Lung (tissue), 11 donors: ENCODE measurements at regions not wholly inside any gene's neighbourhood (a gene's known extent, or its start where the extent isn't known, plus 50 kb on each side); places are given as distances from the start of the nearest gene placed in this dataset.

Source experiments
- ATAC-seq: fragments of 200-7000 bp; cut with Tn5 transposase; one replicate; pipeline ENCODE4 v1.9.1; 2020; ENCODE audit warnings: moderate number of reproducible peaks; ENCODE audit not compliant: insufficient read depth, low FRiP score
- DNase-seq, 3 donors: peaks; one replicate each; pipeline ENCODE4 v3.0.0-alpha.2; 2013 to 2017
- H3K27ac ChIP-seq, 2 donors: one replicate each; pipeline ENCODE4 v1.5.1; 2013; ENCODE audit warnings: mild to moderate bottlenecking in 2 of 2, moderate library complexity in 2 of 2, control low read depth in 1 of 2, inconsistent platforms in 1 of 2, low read depth in 1 of 2, low read length in 1 of 2
- H3K27me3 ChIP-seq, 3 donors: one replicate each; pipeline ENCODE4 v1.5.1; 2013; ENCODE audit warnings: low read length in 2 of 3; ENCODE audit not compliant: control insufficient read depth in 3 of 3, insufficient read depth in 3 of 3
- H3K36me3 ChIP-seq, 4 donors: one replicate each; pipeline ENCODE4 v1.5.1; 2013; ENCODE audit warnings: low read length in 4 of 4, mild to moderate bottlenecking in 1 of 4, moderate library complexity in 1 of 4; ENCODE audit not compliant: control insufficient read depth in 4 of 4, insufficient read depth in 4 of 4
- H3K4me1 ChIP-seq, 5 donors: one replicate each; pipeline ENCODE4 v1.5.1; 2013; ENCODE audit warnings: low read length in 5 of 5, mild to moderate bottlenecking in 2 of 5, moderate library complexity in 1 of 5; ENCODE audit not compliant: control insufficient read depth in 5 of 5, insufficient read depth in 5 of 5
- H3K4me3 ChIP-seq: one replicate; pipeline ENCODE4 v1.5.1; 2013; ENCODE audit warnings: mild to moderate bottlenecking, control low read depth, moderate library complexity
- H3K9ac ChIP-seq, 2 donors: one replicate each; pipeline ENCODE4 v1.5.1; 2013; ENCODE audit warnings: low read length in 2 of 2, control low read depth in 1 of 2; ENCODE audit not compliant: insufficient read depth in 1 of 2
- H3K9me3 ChIP-seq, 4 donors: one replicate each; pipeline ENCODE4 v1.5.1; 2013; ENCODE audit warnings: low read length in 3 of 4, mild to moderate bottlenecking in 1 of 4, moderate library complexity in 1 of 4; ENCODE audit not compliant: control insufficient read depth in 4 of 4, insufficient read depth in 3 of 4
- CTCF ChIP-seq: IDR thresholded peaks from 2 replicates; pipeline ENCODE4 v1.5.1; 2012; ENCODE audit warnings: mild to moderate bottlenecking; ENCODE audit errors: control extremely low read depth, extremely low read depth
- whole genome bisulfite sequencing, 2 donors: extraction: QIAGEN DNeasy Blood & Tissue Kit; methylation state at CpG; one replicate each; pipeline ENCODE4 v1.1.7; 2013; 5-methylcytosine and 5-hydroxymethylcytosine counted together
- donor health status: control.
- donor health status: control.
- donor health status: Bipolar disorder and iron deficiency.
- donor health status: healthy.
- donor health status: DM: yes; HTN: yes; CAD: no.

GRCh38 chr6:132167929-132168892 is 217.0 kb upstream of the CCN2 start:
- no peak overlapping the region for H3K27ac ChIP-seq
- no peak for ATAC-seq
- H3K36me3 ChIP-seq = no peaks in the 10 kb centered on the region
- H3K9ac ChIP-seq = no peak overlapping the region
- no peaks in the 10 kb centered on the region for H3K9me3 ChIP-seq
- DNase-seq = no peak
- TF ChIP-seq CTCF = no peak
- H3K4me1 ChIP-seq = no peaks in the 10 kb centered on the region
- H3K4me3 ChIP-seq = no peak overlapping the region
- no peaks in the 10 kb centered on the region for H3K27me3 ChIP-seq
- WGBS, 2 donors = 48 to 71% methylated on average over 4 of the region's 4 CpGs

DNA sequence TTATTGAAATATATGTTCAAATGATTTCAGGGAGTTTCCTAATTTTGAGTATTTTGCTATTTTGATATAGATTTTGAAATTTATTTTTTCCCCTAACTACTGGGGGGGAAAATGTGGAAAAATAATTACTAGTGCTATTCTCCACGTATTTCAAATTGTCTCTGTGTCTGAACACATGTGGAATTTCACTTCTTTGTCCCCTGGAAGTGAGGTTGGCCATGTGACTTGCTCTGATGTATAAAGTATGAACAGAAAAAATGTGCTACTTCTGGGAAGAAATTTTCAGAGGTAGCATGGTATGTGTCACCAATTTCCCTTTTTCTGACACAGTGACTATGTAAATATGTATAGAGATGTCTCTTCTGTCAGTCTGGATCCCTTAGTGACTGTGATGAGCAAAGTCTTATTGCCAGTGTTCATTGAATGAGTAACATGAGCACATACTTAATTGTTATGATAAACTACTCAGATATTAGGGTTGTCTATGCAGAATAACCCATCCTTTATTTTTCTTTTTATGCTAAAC is 215.4 kb upstream of the CCN2 start:
- no peaks in the 10 kb centered on the region for H3K4me1 ChIP-seq
- DNase-seq (no peak), ATAC-seq (no peak)
- no peak overlapping the region for H3K4me3 ChIP-seq
- no peaks in the 10 kb centered on the region for H3K36me3 ChIP-seq
- 61 to 79% methylated on average over 1 of the region's 1 CpG for WGBS, 2 donors
- no peak overlapping the region for H3K9ac ChIP-seq
- TF ChIP-seq CTCF = no peak
- H3K27ac ChIP-seq = no peak overlapping the region
- no peaks in the 10 kb centered on the region for H3K27me3 ChIP-seq
- no peaks in the 10 kb centered on the region for H3K9me3 ChIP-seq

DNA sequence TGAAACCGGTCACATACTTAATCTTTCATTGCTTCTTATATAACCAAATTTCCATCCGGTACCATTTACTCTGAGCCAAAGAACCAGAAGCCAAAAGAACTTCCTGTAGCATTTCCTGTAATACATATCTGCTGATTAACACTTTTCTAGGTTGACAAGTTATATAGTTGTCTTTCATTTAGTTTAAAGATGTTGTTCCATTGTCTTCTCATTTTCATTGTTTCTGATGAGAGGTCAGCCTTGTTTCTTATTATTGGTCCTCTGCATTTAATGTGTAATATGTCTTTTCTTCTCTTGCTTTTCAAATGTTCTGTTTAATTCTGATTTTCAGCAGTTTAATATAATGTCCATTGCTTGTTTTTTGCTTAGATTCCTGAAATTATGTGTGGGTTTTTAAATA is 214.5 kb upstream of the CCN2 start:
- Histone ChIP-seq H3K36me3 (no peaks in the 10 kb centered on the region), H3K4me3 (no peak overlapping the region), H3K4me1 (no peaks in the 10 kb centered on the region), H3K9ac (no peak overlapping the region), H3K27ac (no peak overlapping the region), H3K9me3 (no peaks in the 10 kb centered on the region), H3K27me3 (no peaks in the 10 kb centered on the region)
- no peak for TF ChIP-seq CTCF
- ATAC-seq = no peak
- DNase-seq = no peak
- WGBS, 2 donors = 70 to 73% methylated on average over 2 of the region's 2 CpGs
